ENCODE measurements at regions not wholly inside any gene's neighbourhood (a gene's known extent, or its start where the extent isn't known, plus 50 kb on each side); places are given as distances from the start of the nearest gene placed in this dataset.

DNA sequence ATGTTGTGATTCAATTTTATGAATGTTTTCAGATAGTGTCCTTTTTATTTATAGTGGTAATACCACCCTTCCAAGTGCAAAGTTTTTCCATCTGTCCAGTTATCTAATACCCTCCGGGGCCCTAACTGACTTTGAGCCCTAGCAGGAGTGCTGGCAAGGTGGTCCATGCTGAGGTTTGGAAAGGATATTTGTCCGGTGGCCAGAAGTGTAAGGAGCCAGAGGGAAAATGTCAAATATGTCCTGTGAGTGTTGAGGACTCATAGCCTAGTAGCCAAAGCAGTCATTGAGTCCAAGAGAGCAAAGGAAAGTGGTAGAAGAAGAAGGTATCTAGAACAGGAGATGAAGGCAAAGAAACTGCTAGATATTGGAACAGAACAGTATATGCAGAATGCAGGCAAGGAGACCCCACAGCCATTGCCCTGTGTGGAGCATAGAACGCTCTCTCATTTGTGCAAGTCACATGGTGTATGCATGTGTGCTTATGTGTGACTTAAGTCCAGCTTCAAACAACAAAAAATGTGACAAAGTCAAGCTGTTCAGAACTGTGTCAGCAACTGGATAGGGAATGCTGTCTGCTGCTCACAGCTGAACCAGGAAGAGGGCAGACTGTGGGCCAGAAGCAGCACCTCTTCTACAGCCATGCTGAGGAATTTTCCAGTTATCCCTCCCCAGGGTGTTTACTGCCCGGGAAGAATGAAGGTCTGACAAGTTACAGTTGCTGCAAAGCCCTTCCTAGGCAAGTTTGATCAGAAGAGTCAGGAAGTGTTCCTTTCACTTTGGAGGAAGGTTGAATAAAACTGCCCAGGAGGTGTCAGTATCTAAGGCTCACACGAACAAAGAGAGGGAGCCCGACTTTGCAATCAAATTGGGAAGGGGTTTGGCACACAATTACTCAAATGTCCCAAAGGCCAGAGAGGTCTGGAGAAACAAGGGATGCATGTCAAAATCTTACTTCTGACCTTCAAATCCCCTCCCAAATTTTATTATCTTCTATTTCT lies 463.3 kb upstream of the DMAC1 start:
- DNase-seq (ENCODE audit: low read depth in 2 of 2), result no peak

DNA sequence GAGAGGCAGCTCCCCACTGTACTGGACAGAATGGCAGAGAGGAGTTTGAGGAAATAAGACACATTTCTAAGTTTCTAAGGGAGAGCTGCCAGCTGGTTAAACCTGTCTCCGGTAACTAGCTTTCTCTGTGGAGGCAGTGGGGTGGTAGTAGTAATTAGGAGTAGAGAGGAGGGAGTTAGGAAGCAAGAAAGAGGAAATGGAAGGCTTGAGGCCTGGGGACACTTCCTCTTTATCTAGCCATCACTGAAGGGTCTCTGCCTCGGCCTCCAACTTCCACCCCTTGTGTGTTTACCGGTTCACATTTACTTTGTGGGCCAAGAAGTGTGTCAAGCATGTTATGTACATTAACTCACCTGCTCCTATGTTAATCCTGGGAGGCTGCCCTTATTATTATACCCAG lies 462.2 kb upstream of the DMAC1 start:
- DNase-seq (ENCODE audit: low read depth in 2 of 2), result no peak

- no peak for DNase-seq (ENCODE audit: low read depth in 2 of 2)
Observed at GRCh38 chr9:8259028-8259427, 459.4 kb upstream of the DMAC1 start.

DNA sequence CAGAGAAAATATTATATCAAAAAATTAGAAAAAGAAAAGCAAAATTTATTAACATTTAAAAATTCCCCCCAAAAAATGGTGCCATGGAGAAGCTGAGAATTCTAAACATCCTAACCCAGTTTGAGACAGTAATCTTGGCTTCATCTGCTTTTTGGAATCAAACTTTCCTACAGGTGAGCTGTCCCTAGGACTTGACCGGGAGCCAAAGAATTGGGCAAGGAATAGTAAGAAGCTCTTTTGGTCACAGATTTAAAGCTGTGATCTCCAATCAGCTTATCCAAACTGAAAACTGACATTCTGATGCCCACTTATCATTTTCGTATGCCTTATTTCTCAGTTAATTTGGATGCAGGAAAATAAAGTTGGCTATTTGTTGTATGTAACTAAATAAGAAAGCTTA lies 457.3 kb upstream of the DMAC1 start:
- DNase-seq (ENCODE audit: low read depth in 2 of 2), result no peak

DNA sequence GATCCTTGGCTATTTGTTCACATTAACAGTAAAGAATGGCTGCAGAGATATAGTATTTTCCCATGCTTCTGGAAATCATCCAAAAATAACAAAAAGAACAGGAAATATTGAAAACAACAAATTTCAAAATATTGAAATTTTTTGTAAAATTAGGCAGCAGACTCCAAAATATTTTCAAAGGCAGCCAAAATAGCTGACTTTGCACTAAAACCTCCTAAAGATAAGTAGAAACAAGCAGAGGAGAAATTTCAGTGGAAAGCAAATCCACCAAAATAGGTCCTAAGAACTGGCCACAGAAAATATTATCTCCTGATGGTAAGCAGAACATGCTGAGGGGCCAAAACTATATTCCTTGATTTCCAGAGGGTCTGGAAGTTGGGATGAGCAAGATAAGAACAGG lies 456.3 kb upstream of the DMAC1 start:
- no peak for DNase-seq (ENCODE audit: low read depth in 2 of 2)

GRCh38 chr9:8254541-8254940 lies 455.0 kb upstream of the DMAC1 start:
- no peak for DNase-seq (ENCODE audit: low read depth in 2 of 2)

GRCh38 chr9:8252445-8252844 lies 452.9 kb upstream of the DMAC1 start:
- no peak for DNase-seq (ENCODE audit: low read depth in 2 of 2)

DNA sequence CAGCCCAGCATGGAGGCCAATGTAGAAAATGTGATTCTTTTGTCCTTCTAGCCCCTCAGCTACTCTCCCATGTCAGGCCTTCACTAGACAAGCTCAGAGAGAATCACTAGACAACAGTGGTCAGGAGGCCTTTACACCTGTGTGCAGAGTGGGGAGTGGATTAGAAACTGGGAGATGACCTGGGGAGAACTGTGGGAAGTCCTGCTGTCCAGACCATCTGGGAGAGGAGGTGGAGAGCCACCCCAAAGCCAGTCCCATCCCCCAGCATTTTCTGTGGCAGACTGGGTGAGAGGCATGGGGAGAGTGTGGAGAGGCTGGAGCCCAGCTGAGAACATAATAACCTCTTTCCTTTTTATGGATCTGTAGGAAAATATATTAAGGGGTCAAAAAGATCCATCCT lies 452.0 kb upstream of the DMAC1 start:
- DNase-seq (ENCODE audit: low read depth in 2 of 2), result no peak

DNA sequence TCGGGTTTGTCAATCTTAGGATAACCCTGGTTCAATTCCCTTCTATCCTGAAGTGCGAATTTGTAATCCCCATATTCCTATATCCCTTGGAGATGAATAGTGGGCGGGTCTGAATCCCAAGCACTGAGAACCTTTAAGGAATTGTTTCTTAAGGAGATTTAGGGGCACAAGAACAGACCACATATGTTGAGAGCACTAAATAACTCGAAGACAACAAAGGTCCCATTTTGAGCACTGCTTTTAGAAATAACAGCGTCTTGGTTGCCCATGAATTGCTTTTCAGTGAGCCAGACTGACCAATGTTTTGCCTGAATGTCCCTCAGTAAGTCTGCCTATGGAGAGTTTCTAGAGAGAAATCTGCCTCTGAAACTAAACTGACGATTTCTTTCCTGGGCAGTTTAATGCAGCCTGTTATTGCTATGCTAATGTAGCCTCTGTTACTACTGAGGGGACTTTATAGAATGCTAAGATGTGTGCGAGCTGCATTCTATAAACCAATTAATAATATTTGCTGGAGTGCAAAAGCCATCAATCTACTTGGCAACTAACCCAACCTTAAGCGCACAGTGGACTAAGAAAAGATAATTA lies 445.0 kb upstream of the DMAC1 start:
- no peak for DNase-seq (ENCODE audit: low read depth in 2 of 2)

DNA sequence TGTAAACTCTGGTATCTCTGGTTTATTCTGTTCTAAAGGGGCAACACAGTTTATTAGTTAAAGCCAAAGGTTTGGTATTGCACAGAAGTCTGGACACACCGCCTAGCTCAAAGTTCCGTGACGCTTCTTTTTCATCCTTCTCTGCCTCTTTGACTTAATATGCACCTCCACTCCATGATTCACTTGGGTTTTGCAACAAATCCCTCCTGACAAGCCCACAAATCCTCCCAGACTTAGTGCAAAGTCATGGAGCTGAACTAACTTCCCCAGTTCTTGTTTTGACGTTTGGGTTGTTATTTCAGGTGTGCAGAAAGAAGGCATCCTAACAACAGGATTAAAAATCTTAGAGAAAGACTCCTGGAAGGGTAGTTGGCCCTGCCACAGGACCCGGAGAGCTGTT lies 441.6 kb upstream of the DMAC1 start:
- no peak for DNase-seq (ENCODE audit: low read depth in 2 of 2)

- DNase-seq (ENCODE audit: low read depth in 2 of 2), result no peak
Observed at GRCh38 chr9:8237096-8237495, 437.5 kb upstream of the DMAC1 start.

DNA sequence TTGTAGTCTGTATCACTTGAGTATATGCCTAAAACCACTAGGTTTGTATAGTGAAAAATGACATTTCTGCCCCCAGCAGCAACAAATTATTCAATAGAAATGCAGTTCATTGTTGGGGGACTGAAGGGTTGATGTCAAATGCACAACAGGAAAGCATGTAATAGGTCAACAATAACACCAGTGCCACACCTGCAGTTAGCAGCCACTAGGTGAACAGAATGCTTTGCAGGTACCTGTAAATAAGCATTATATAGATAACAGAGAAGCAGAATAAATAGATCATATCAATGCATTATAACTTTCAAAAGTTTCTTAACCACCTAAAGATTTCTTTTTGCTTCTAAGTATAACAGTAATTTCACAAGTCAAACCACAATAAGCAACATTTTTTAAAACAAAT lies 435.9 kb upstream of the DMAC1 start:
- no peak for DNase-seq (ENCODE audit: low read depth in 2 of 2)

DNA sequence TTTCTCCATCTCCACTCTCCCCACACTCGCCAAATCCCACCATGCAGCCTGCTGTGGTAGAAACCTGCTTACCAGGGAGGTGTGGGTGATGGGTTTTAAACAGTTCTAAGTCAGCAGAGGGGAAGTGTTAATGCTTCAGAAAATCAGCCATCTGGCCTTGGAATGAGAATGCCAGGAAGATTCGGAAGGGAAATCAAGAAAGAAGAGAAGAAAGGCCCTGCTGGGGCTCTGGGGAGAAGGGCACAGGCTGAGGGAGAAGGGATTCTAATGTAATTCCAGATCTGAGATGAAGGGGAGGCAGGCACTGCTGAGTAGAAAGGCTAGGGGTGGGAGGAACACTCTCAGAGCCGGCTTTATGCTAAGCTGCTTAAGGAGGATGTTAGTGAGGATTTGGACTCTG lies 434.7 kb upstream of the DMAC1 start:
- no peak for DNase-seq (ENCODE audit: low read depth in 2 of 2)

DNA sequence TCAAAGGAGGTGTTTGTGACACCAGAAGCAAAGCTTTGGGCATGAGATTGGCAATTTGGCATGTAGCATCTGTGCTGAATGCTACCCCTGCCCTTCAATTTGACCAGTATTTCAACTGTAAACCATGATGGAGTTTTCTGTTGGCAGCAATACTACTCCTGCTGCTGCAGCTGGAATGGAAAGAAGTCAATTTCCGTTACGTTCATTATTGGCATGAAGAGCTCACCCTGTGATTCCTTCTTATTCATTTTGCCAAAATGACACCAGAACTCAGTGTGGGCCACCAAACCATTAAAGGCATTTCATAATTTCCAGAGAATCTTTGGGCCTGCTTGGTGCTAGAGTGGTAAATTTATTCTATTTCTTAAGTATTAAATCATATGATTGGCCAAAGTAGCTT lies 433.1 kb upstream of the DMAC1 start:
- no peak for DNase-seq (ENCODE audit: low read depth in 2 of 2)

GRCh38 chr9:8229226-8229625 lies 429.6 kb upstream of the DMAC1 start:
- no peak for DNase-seq (ENCODE audit: low read depth in 2 of 2)

- DNase-seq (ENCODE audit: low read depth in 2 of 2), result no peak
Observed at GRCh38 chr9:8224381-8224801, 424.8 kb upstream of the DMAC1 start.

- DNase-seq (ENCODE audit: low read depth in 2 of 2), result no peak
Observed at GRCh38 chr9:8223861-8224260, 424.3 kb upstream of the DMAC1 start.

- no peak for DNase-seq (ENCODE audit: low read depth in 2 of 2)
Observed at GRCh38 chr9:8221462-8221861, 421.9 kb upstream of the DMAC1 start.

- no peak for DNase-seq (ENCODE audit: low read depth in 2 of 2)
Observed at GRCh38 chr9:8208465-8208864, 408.9 kb upstream of the DMAC1 start.

GRCh38 chr9:8207596-8207995 lies 408.0 kb upstream of the DMAC1 start:
- no peak for DNase-seq (ENCODE audit: low read depth in 2 of 2)

- no peak for DNase-seq (ENCODE audit: low read depth in 2 of 2)
Observed at GRCh38 chr9:8206720-8207119, 407.1 kb upstream of the DMAC1 start.

DNA sequence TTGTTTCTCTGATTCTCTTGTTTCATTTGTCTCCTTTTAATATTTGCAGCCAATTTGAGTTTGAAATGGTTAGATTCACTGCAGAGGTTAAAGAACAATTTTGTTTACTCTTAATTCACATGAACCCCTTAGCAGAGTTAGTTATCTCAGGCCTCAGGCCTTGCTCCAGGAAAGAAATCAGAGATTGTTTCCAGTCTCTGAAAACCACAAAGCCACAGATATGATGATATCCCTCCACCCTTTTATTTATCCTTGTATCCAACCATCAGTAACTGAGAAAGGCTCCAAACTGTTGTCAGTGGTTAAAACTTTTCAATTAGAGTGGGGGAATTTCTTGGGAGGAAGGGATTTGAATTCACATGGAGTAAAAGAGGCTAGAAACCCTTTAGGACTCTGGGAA lies 406.0 kb upstream of the DMAC1 start:
- no peak for DNase-seq (ENCODE audit: low read depth in 2 of 2)

- no peak for DNase-seq (ENCODE audit: low read depth in 2 of 2)
Observed at GRCh38 chr9:8189881-8190280, 390.3 kb upstream of the DMAC1 start.

All from stimulated activated CD4-positive, alpha-beta T cell treated with anti-CD3 and anti-CD28 coated beads, Interleukin-1b, Interleukin-23, amount 100 ng/mL, for 4 hours (primary cell).